ENCODE measurements at regions not wholly inside any gene's neighbourhood (a gene's known extent, or its start where the extent isn't known, plus 50 kb on each side); places are given as distances from the start of the nearest gene placed in this dataset.

GRCh38 chr14:22456421-22456820 lies 132.6 kb downstream of the DAD1 start:
- no peak overlapping the region for H3K27ac ChIP-seq (ENCODE audit: low read depth in 1 of 2, low read length in 2 of 2)

GRCh38 chr14:22452330-22452729 lies 136.7 kb downstream of the DAD1 start:
- Histone ChIP-seq H3K36me3 (ENCODE audit: control insufficient read depth in 4 of 4, insufficient read depth in 3 of 4, low read depth in 1 of 4, low read length in 3 of 4) (no peaks in the 10 kb centered on the region), H3K9ac (ENCODE audit: low read depth in 1 of 2, low read length in 2 of 2) (no peak overlapping the region), H3K4me3 (ENCODE audit: low read depth in 1 of 3, low read length in 3 of 3) (no peak overlapping the region), H3K9me3 (ENCODE audit: control insufficient read depth in 4 of 4, low read length in 3 of 4) (no peaks in the 10 kb centered on the region), H3K27me3 (ENCODE audit: control insufficient read depth in 4 of 4, insufficient read depth in 4 of 4, low read length in 3 of 4) (peaks cover 0 to 6% (median 2%) of the 10 kb centered on the region in 4 donors), H3K27ac (ENCODE audit: low read depth in 1 of 2, low read length in 2 of 2) (no peak overlapping the region), H3K4me1 (ENCODE audit: control insufficient read depth in 4 of 4, insufficient read depth in 4 of 4, low read length in 3 of 4) (no peaks in the 10 kb centered on the region)
- DNase-seq (ENCODE audit: low spot score): no peak
- 80% methylated on average over 4 of the region's 4 CpGs for WGBS
- TF ChIP-seq NR2F2 (IDR thresholded peaks at IDR 0.05): no peak
- TF ChIP-seq MAX (IDR thresholded peaks at IDR 0.05): no peak
- TF ChIP-seq TAF1 (conservative IDR thresholded peaks at IDR 0.05): no peak
- TF ChIP-seq RAD21 (IDR thresholded peaks at IDR 0.05): no peak
- TF ChIP-seq HNF4A (conservative IDR thresholded peaks at IDR 0.05): no peak
- no peak for TF ChIP-seq ATF3 (IDR thresholded peaks at IDR 0.05)
- no peak for TF ChIP-seq JUND (IDR thresholded peaks at IDR 0.05)
- TF ChIP-seq YY1 (IDR thresholded peaks at IDR 0.05): no peak
- TF ChIP-seq EGR1 (IDR thresholded peaks at IDR 0.05; ENCODE audit: low read depth in 2 of 2): no peak
- no peak for TF ChIP-seq ZBTB33 (IDR thresholded peaks at IDR 0.05)
- TF ChIP-seq FOXA2 (IDR thresholded peaks at IDR 0.05): no peak
- TF ChIP-seq CTCF (IDR thresholded peaks at IDR 0.05; ENCODE audit: low read depth, low read length, missing input control): no peak
- no peak for TF ChIP-seq HNF4G (IDR thresholded peaks at IDR 0.05)
- no peak for TF ChIP-seq GABPA (IDR thresholded peaks at IDR 0.05 in 1 of 2, conservative IDR thresholded peaks at IDR 0.05 in 1 of 2)
- no peak for TF ChIP-seq FOXA1 (IDR thresholded peaks at IDR 0.05)
- no peak for TF ChIP-seq SP1 (IDR thresholded peaks at IDR 0.05)

More at GRCh38 chr14:22456421-22456820, 132.6 kb downstream of the DAD1 start:
- Histone ChIP-seq H3K27me3 (ENCODE audit: control insufficient read depth in 4 of 4, insufficient read depth in 4 of 4, low read length in 3 of 4) (peaks cover 0 to 6% (median 2%) of the 10 kb centered on the region in 4 donors), H3K9ac (ENCODE audit: low read depth in 1 of 2, low read length in 2 of 2) (no peak overlapping the region), H3K4me1 (ENCODE audit: control insufficient read depth in 4 of 4, insufficient read depth in 4 of 4, low read length in 3 of 4) (no peaks in the 10 kb centered on the region), H3K9me3 (ENCODE audit: control insufficient read depth in 4 of 4, low read length in 3 of 4) (no peaks in the 10 kb centered on the region), H3K36me3 (ENCODE audit: control insufficient read depth in 4 of 4, insufficient read depth in 3 of 4, low read depth in 1 of 4, low read length in 3 of 4) (no peaks in the 10 kb centered on the region), H3K4me3 (ENCODE audit: low read depth in 1 of 3, low read length in 3 of 3) (no peak overlapping the region)
- DNase-seq (ENCODE audit: low spot score): no peak
- WGBS: 69% methylated on average over 3 of the region's 3 CpGs
- TF ChIP-seq HNF4G (IDR thresholded peaks at IDR 0.05) (no peak), TAF1 (conservative IDR thresholded peaks at IDR 0.05) (no peak), ATF3 (IDR thresholded peaks at IDR 0.05) (no peak), NR2F2 (IDR thresholded peaks at IDR 0.05) (no peak), ZBTB33 (IDR thresholded peaks at IDR 0.05) (no peak), CTCF (IDR thresholded peaks at IDR 0.05; ENCODE audit: low read depth, low read length, missing input control) (no peak), GABPA (IDR thresholded peaks at IDR 0.05 in 1 of 2, conservative IDR thresholded peaks at IDR 0.05 in 1 of 2) (no peak), EGR1 (IDR thresholded peaks at IDR 0.05; ENCODE audit: low read depth in 2 of 2) (no peak), RXRA (IDR thresholded peaks at IDR 0.05) (no peak), FOXA1 (IDR thresholded peaks at IDR 0.05) (no peak)

Data from liver (tissue), 8 donors.